MCF 10A (cell line): ENCODE measurements at regions not wholly inside any gene's neighbourhood (a gene's known extent, or its start where the extent isn't known, plus 50 kb on each side); places are given as distances from the start of the nearest gene placed in this dataset.

Experiments used
- BruUV-seq: library from RNA; stranded (reverse); fragments of 400-500 nt; replicated peaks from 2 replicates; lab custom pipeline; 2021; lab: Mats Ljungman, UMichigan
- CTCF ChIA-PET: fragments of 300-600 bp; sonication (Branson Sonifier 250); formaldehyde crosslinking; extraction: SDS; loops from one replicate; lab custom pipeline; 2021; ENCODE audit warnings: antibody characterized with exemption, inconsistent platforms; lab: Yijun Ruan, JAX
- POLR2A ChIA-PET: fragments of 300-600, 350-650 bp; sonication (Branson Sonifier 250); formaldehyde crosslinking; extraction: SDS; loops from one replicate; lab custom pipeline; 2020; ENCODE audit warnings: antibody characterized with exemption, inconsistent platforms; lab: Yijun Ruan, JAX
- DNase-seq: peaks from one replicate; pipeline ENCODE4 v3.0.0-alpha.2; 2018; ENCODE audit not compliant: unreplicated experiment
- H3K27ac Mint-ChIP-seq: one replicate; pipeline ENCODE4 v1.8.0; 2022; ENCODE audit warnings: mild to moderate bottlenecking, low read depth, mixed read lengths; ENCODE audit not compliant: unreplicated experiment
- H3K27me3 Mint-ChIP-seq: one replicate; pipeline ENCODE4 v1.8.0; 2022; ENCODE audit warnings: mixed read lengths; ENCODE audit not compliant: insufficient read depth, unreplicated experiment
- H3K36me3 Mint-ChIP-seq: one replicate; pipeline ENCODE4 v1.8.0; 2022; ENCODE audit warnings: mild to moderate bottlenecking, moderate library complexity, mixed read lengths; ENCODE audit not compliant: insufficient read depth, unreplicated experiment
- H3K4me1 Mint-ChIP-seq: one replicate; pipeline ENCODE4 v1.8.0; 2022; ENCODE audit warnings: mixed read lengths; ENCODE audit not compliant: insufficient read depth, unreplicated experiment
- H3K4me3 Mint-ChIP-seq: one replicate; pipeline ENCODE4 v1.8.0; 2022; ENCODE audit warnings: mild to moderate bottlenecking, moderate library complexity, mixed read lengths; ENCODE audit not compliant: unreplicated experiment
- H3K9me3 Mint-ChIP-seq: one replicate; pipeline ENCODE4 v1.8.0; 2022; ENCODE audit warnings: mixed read lengths; ENCODE audit not compliant: unreplicated experiment
- intact Hi-C: fragments of 100-400 bp; cut with micrococcal nuclease; formaldehyde crosslinking; loops from 2 replicates; pipeline ENCODE4 v1.14.1; 2022
- TF ChIP-seq, protein P1 (sequence below): fragments of 200-600 bp; IDR thresholded peaks from one replicate; pipeline ENCODE4 v1.8.0; 2022; ENCODE audit warnings: antibody characterized with exemption, mild to moderate bottlenecking; ENCODE audit not compliant: unreplicated experiment

DNA sequence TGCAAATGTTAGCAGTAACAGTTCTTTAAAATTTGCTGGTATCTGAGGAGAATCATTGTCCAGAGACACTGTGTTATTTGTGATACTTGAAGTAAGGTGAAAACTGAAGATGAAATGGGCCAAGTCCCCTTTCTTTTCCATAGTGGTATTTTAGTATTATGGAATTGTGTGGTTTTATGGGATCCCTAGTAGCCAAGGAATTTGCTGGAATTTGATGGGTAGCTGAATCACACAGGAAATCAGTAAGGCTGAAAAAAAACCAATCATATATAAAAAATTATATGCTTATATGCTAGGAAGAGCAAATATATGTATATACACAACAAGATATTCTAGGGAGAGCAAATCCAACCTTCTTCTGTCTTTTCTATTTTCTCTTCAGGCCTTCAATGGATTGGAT lies 54.2 kb upstream of the TACR1 start:
- CTCF ChIA-PET, result no interaction called here
- no peak for DNase-seq
- TF ChIP-seq, protein P1, sequence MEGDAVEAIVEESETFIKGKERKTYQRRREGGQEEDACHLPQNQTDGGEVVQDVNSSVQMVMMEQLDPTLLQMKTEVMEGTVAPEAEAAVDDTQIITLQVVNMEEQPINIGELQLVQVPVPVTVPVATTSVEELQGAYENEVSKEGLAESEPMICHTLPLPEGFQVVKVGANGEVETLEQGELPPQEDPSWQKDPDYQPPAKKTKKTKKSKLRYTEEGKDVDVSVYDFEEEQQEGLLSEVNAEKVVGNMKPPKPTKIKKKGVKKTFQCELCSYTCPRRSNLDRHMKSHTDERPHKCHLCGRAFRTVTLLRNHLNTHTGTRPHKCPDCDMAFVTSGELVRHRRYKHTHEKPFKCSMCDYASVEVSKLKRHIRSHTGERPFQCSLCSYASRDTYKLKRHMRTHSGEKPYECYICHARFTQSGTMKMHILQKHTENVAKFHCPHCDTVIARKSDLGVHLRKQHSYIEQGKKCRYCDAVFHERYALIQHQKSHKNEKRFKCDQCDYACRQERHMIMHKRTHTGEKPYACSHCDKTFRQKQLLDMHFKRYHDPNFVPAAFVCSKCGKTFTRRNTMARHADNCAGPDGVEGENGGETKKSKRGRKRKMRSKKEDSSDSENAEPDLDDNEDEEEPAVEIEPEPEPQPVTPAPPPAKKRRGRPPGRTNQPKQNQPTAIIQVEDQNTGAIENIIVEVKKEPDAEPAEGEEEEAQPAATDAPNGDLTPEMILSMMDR, result no peak

DNA sequence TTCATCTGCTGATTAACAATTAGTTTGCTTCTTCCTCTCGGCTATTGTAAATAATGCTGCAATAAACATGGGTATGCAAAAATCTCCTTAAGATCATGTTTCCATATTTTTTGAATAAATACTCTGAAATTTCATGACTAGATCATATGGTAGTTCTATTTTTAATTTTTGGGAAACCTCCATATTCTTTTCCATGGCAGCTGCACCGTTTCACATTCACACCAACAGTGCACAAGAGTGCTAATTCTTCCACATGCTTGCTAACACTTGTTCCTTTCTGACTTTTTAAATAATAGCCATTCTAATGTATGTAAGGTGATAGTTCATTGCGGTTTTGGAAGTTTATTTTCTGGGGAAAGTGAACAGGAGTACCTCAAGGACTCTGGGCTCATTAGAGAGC lies 52.6 kb upstream of the TACR1 start:
- no peak for DNase-seq
- intact Hi-C loops, result no loop called here
- no peak overlapping the region for H3K27ac Mint-ChIP-seq
- no peaks in the 10 kb centered on the region for H3K4me1 Mint-ChIP-seq
- CTCF ChIA-PET, result no interaction called here
- POLR2A ChIA-PET, result no interaction called here
- BruUV-seq, result no TSS peak
- no peaks in the 10 kb centered on the region for H3K9me3 Mint-ChIP-seq
- TF ChIP-seq, protein P1, result no peak
- no peak overlapping the region for H3K4me3 Mint-ChIP-seq
- no peaks in the 10 kb centered on the region for H3K36me3 Mint-ChIP-seq
- H3K27me3 Mint-ChIP-seq, result peaks cover 28% of the 10 kb centered on the region

More for the DNA sequence above, 54.2 kb upstream of the TACR1 start:
- no peaks in the 10 kb centered on the region for H3K9me3 Mint-ChIP-seq
- no peak overlapping the region for H3K27ac Mint-ChIP-seq
- no peaks in the 10 kb centered on the region for H3K4me1 Mint-ChIP-seq
- POLR2A ChIA-PET, result interaction anchor here (0.9 kb wide), 1 partner anchor 160 kb away, joined by 4 read pairs; no protein-coding TSS in a partner anchor
- H3K4me3 Mint-ChIP-seq, result no peak overlapping the region
- H3K27me3 Mint-ChIP-seq, result peaks cover 28% of the 10 kb centered on the region
- intact Hi-C loops, result no loop called here
- H3K36me3 Mint-ChIP-seq, result no peaks in the 10 kb centered on the region
- no TSS peak for BruUV-seq
